ENCODE measurements at regions not wholly inside any gene's neighbourhood (a gene's known extent, or its start where the extent isn't known, plus 50 kb on each side); places are given as distances from the start of the nearest gene placed in this dataset.
"Not testable (repeated sequence)": the region's sequence is repeated elsewhere in the genome, so short reads cannot be mapped to it uniquely, and the experiment has no call there.

DNA sequence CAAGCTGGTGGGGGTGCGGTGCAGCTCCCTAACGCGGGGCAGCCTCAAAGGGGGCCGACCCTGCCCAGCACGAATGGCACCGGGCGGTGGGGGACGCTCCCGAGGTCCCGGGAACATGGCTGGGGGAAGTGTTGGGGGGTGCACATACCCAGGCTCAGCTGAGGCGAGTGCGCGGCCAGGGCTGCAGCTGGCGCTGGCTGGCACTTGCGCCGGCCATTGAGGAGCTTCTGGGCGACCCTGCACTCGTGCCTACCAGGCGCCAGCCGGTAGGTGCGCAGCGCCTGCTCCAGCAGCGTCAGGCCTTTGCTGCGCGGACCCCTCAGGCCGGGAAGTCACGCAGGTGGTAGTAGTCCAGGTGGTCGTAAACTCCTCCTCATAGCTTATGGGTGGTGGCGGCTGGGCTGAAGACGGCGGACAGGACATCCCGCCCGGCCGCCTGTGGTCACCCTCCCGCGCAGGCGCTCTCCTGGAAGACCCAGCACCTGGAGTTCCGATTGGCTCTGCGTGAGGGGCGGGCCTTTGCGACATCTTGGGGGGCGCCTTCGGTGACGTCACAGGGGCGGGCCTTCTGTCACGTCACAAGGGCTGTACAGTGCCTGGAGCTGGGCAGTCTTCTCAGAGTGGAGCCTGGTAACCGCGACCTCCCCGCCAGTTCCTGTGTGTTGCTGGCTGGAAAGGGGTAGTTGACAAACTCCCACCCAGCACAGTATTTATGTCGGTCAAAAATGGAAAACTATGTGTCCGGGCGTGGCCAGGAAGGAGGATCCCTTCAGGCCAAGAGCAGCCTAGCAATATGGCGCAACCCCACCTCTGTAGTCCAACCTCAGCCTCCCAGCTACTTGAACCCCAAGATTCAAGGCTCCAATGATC, 74.5 kb upstream of the ERV3-1 start:
- peak; percentile 66 for DNase-seq (ENCODE audit: extremely low spot score, insufficient read length, low read depth)
- peak; percentile 92 for FAIRE-seq

DNA sequence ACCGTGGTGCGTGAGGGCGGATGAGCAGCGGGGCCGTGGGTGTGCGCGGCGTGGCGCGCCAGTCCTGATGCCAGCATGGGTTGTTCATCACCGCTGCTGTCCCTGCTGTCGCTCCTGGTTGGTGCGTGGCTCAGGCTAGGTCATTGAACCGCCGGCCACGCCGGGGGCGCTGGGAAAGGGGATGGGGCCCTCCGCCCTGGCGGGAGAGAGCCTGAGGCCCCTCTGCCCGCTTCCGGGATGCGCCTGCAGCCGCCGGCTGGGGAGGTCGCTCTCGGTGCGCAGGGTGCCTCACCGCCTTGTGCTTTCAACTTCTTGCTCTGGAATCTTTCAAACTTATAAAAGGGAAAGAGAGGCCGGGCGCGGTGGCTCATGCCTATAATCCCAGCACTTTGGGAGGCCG, 68.5 kb upstream of the ERV3-1 start:
- DNase-seq (ENCODE audit: extremely low spot score, insufficient read length, low read depth); FAIRE-seq: not testable (repeated sequence)

- not testable (repeated sequence) for FAIRE-seq; DNase-seq (ENCODE audit: extremely low spot score, insufficient read length, low read depth)
Observed at GRCh38 chr7:65073160-65073559, 66.7 kb upstream of the ERV3-1 start.

DNA sequence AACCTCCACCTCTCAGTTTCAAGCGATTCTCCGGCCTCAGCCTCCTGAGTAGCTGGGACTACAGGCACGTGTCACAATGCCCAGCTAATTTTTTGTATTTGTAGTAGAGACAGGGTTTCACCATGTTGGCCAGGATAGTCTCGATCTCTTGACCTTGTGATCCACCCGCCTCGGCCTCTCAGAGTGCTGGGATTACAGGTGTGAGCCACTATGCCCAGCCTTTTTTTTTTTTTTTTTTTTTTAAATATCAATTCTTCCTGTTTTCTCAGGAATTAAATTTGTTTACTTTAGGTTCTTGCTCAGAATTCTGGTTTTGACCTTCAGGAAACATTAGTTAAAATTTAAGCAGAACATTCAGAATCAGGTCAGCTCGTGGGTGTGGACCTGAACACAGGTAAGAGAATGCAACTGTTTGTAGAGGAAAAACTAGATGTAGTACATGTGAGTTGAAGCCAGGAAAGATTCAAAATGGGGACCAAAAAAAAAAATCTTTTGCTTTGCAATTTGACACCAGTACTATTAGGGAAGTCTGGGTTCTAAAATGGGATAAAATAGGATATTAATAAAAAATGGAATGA, 65.5 kb upstream of the ERV3-1 start:
- not testable (repeated sequence) for FAIRE-seq; DNase-seq (ENCODE audit: extremely low spot score, insufficient read length, low read depth)

DNA sequence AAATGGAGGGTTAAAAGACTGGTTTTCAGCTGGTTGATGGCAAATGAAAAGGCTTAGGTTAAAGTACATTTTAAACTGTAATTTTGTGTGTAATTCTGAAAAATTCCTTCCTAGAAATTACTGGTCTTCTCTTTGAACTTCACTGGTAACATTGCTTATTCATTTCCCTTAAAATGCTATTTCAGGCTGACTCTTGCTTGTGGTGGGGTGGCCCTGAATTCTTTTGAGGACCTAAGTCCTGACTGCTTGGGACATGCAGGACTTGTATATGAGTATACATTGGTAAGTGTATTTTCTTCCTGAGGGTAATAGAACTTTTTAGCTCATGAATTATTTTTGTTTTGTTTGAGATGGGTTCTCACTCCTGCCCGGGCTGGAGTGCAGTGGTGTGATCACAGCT, 63.0 kb upstream of the ERV3-1 start:
- DNase-seq (ENCODE audit: extremely low spot score, insufficient read length, low read depth); FAIRE-seq: not testable (repeated sequence)

DNA sequence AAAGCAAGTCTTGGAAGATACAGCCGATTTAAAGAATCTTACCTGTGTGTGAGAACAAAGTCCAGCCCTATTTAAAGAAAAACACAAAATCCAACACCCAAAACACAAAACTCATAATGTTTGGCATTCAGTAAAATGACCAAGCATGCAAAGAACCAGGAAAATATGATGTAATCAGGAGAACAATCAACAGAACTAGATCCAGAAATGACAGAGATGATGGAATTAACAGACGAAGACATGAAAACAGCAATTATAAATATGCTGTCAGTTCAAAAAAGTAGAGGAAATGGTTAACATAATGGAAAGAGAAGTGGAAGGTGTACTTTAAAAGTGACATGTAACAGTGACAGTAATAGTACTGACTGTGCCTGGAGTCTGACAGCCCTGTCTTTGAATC, 56.1 kb upstream of the ERV3-1 start:
- not testable (repeated sequence) for FAIRE-seq; DNase-seq (ENCODE audit: extremely low spot score, insufficient read length, low read depth)

DNA sequence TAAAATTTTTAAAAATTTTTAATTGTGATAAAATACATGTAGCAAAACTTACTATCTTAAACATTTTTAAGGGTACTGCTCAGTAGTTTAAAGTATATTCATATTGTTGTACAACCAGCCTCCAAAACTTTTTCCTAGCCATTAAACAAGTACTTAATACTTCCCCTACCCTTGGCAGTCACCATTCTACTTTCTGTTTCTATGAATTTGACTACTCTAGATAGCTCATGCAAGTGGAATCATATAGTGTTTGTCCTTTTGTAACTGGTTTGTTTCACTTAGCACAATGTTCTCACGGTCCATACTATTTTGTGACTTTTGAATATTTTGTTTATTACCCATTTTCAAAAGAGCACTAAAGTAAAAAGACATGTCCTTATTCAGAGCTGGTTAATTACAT, 52.8 kb upstream of the ERV3-1 start:
- not testable (repeated sequence) for FAIRE-seq; DNase-seq (ENCODE audit: extremely low spot score, insufficient read length, low read depth)

Measured in GM18507 (cell line).